ENCODE measurements at regions not wholly inside any gene's neighbourhood (a gene's known extent, or its start where the extent isn't known, plus 50 kb on each side); places are given as distances from the start of the nearest gene placed in this dataset.

DNA sequence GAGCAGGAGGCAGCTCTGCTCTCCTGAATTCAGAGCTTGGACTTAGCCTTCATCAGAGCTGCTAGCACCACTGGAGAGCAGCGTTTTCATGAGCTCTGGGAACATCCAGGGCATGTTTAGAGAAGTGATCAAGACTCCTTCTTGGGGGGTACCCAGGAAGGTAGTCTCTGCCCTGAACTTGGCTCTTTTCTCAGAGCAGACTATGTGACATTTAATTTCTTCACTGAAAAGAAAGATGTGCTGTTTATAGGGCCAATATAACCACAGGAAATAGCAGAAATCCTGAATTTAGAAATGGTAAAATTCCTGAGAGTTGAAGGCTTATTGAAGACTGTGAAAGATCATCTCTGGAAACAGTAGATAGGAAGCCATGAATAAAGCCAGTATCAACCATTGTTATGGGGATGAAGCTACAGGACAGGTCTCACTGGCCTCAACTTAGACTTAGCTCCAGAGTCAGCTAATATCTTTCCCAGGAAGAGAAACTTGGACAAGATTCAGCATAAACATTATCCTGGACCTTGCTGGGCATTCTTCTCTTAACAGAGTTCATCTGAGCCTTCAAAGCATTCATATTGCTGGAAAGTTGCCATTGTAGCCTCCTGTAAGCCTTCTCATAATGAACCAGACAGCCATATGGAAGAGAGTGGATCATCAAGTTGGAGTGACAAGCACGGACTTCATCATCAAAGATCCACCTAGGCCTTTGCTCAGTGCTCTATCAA is 386.6 kb upstream of the THBS1 start:
- no peak for DNase-seq

DNA sequence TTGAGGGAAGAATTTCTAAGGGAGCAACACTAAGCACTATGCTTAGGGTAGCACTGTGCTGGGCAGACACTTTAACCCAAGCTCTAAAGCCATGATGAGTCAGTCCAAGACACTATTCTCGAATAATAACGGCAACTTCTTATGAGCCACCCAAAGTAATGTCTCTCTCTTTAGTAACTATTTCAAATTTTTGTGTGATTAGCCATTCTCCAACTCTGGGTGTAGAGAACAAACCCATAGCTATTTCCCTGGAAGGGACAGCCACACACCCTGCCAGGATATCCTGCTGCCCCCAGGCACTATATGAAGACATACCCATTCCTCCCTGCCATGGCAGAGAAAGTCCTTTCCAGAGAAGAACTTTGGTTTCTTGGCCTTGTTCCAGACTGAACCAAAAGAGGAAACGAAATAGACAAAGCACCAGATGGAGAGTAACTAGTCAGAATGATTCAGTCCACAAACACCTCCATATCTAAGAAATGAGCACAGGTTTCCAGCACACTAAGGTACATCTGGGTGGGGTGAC is 384.9 kb upstream of the THBS1 start:
- DNase-seq: no peak

DNA sequence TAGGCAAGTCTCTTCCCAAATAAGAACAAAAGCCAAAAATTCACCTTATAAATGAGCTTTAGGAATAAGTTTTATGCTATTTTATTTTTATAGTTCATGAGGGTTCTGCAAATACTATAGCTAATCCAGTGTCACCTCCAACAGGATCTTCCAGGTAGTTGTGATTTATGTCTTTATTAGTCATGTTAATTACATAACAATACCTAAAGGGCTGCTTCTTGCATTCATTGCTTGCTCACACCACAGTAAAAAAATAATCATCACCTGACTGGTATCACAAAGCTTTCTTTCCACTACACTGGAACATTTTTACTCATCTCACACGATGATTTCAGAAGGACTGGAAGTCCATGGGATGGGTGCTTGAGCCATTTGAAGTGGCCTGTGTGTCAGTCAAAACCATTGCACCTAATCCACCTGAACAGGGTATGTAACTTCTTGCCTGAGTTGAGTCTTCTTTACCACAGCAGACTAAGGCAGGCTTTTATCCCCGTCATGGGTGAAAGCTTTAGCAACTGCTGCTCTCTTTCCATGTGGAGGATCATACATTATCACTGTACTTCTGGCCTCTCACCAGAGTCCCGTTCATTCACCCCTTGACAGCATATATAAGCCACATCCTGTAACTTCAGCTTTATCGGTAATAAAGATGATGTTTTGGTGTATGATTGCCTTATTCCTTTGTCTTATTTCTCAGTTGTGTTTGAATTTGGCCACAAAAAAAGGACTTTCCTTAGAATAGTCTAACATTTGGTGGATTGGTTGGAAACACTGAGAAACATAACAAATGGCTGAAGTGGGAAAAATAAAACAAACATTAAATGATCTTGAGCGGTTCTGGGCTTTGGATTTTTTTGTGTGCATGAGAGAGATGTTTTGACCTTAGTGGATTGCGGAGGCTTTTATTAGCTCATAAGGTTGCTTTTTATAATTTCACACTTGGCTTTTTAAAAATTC is 382.6 kb upstream of the THBS1 start:
- DNase-seq: no peak

DNA sequence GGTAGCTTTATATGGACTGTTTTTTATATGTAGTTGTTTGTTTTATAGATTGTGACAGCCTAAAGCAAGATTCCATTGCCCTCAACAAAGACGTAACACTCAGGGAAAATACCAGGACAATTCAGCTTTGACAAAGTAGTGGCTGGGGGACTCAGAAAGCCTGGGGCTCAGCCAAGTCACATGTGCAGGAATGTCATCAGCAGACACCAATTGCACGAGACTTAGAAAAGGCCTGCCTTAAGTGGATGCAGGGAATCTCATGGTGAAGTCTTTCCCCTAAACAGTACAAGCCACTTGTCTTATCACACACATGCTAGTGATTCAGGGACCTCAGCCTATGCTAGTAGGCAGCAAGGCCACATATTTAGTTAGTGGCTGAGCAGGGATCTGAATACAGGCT is 381.8 kb upstream of the THBS1 start:
- DNase-seq: no peak

DNA sequence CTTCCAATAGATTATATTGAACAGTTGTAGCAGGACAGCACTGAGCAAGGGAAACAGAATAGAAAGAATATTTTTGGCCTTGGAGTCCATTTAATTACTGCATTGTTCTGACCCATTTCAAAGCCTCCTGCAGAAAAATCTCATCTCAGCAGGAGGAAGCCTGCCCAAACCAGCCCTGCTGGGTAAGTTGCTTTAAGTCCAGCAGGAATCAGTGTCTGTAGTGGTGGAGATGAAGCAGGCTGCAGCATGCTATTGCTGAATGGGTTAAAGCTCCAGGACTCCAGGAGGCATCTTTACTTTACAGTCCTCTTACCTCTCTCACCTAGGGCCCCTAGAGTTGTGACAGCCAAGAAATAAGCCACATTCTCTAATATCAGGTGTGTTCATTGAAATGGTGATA is 380.3 kb upstream of the THBS1 start:
- no peak for DNase-seq

DNA sequence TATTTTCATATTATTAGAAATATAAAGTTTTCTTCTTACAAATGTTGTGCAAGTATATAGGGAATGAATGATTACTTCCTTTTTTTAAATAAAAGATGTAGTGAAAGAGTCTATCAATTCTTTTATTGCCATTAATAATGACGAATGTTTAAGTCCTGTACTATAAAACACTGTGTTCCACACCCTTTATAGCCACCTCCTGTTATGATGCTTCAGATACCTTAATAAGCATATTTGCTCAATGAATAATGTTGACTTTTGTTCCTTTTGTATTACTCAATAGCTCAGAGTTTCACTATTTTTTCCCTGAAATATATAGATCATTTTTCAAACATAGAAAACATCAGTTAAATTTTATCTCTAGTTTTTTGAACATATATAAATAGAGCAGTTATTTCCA is 378.2 kb upstream of the THBS1 start:
- DNase-seq: no peak

DNA sequence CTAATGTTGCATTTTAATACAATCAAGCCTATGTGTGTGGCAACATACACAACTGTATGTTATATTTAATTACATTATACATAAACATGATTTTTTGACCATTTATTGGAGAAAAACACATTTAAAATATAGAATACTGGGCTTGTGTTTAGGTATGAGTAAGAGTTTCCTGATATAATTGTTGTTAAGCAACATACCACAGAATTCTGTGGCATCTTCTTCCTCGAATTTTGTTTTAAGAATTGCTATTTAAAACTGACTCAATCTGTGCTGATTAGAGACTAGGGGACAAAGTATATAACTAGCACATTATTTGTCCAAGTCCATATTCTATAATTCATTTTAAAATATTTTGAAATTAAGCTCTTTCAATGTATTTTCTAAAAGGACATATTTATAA is 376.8 kb upstream of the THBS1 start:
- DNase-seq: no peak

DNA sequence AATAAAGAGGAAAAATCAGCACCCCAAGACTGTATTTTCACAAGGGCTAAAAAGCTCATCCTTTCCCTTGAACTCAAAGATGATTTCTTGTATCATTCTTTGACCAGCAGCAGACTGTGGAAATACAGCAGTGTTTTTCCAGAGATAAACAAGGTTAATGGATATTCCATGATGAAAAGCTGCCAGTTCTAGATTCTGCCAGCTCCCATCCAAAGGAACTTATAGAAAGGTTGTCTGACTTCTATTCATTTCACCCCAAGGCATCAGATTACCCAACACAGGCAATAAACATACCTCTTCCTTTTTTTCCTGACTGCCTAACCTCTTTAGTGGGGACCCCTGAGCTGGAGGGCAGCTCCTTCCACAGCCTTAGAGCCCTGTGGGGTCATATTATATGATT is 375.8 kb upstream of the THBS1 start:
- no peak for DNase-seq

DNA sequence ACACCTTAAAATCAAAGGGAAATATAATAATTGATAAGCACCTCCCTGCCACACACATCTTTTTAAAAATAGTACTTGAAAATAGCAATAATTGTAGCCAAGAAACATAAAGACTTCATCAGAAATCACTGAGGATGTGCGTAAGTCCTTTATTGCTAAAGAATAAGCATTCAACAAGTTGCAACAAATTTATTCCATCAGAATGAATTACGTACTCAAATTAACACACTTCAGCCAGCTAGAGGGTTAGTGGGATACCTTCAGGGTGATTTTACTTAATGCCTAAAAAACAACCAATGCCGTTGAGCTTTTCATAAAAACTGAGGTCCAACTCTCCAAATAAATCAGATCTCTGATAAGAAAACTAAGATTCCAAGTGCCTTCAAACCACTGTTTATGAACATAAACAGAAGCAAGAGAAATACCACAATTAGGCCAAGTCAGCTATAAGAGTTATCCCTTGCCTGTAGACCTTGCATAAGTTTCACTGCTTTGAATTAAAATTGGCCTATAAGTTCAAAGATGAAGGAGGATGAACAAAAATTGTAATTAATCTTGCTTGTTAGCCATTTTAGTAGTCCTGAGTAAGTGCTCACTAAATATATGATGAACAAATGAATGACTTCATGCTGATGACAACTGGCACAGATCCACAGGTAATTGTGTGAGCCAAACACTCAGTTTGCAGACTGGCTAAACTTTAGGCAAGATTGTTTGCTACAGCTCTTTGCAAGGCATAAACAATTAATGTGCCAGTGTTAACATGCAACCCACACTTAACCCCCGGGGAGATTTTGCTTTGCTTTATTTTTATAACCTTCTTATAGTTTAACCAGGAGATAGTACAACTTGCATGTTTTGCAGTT is 375.1 kb upstream of the THBS1 start:
- DNase-seq: no peak

DNA sequence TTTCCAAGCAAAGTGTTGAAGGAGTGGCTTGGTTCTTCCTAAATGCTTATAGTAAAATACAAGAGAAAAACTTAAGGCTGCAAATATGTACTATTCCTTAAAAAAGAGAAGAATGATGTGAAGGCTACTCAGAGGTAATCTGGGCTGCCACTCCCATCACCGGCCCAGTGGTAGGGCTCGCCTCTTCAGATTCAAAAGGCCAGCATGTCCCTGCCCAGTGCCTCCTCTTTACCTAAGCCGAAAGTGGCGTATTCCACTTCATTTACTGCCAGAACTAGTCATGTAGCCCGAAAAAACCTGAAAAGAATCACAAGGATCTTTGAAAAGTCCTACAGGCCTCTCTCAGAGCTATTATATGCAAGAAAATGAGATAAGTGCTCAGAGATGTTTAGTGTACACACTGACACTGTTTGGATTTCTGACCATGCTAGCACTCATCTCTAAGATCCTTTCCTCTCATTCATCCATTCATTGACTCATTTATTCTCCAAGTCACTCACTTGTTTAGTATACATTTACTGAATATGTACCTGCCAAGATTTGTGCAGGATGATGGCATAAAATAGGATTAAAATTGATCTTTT is 373.3 kb upstream of the THBS1 start:
- DNase-seq: no peak

DNA sequence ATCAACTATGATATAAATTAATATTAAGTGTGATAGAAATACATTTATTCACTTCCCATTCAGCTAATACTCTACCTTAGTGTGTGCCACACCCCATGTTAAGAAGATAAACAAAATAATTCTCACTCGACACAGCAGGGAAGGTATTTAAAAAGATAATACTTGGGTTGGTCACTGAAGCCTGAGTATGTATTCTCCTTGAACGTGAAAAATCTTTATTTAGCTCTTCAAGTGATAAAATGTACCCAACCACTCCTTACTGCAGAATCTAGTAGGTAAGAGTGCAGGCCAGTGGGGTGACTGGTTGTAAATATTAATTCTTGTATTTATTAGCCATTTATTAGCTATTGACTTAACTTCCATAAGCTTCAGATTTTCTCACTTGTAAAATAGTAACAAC is 372.7 kb upstream of the THBS1 start:
- DNase-seq: no peak

DNA sequence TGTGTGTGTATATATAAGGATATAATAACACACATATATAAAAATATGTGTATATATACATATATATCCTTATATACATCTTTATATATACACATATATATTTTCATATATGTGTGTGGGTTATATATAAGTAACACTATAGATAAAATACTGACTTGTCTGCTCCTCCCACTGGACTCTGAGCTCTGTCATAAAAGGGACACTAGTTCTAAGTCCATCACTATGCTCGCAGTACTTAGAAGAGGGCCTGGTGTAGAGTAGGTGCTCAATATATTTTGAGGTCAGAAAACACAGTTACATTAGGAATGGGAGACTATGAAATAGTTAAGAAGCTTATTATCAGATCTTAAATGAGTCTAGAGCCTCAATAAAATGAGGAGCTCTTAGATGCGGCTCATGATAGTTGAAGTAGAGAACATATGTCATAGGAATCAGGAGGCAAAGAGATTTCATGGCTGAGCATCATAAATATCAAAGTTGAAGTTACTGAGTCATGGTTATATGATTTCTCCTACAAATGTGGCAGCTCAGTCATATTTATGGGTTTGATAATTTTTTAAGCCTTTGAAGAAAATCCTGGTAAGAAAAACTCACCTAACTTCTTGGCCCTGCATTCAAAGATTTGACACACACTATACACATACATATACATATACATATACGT is 371.2 kb upstream of the THBS1 start:
- no peak for DNase-seq

DNA sequence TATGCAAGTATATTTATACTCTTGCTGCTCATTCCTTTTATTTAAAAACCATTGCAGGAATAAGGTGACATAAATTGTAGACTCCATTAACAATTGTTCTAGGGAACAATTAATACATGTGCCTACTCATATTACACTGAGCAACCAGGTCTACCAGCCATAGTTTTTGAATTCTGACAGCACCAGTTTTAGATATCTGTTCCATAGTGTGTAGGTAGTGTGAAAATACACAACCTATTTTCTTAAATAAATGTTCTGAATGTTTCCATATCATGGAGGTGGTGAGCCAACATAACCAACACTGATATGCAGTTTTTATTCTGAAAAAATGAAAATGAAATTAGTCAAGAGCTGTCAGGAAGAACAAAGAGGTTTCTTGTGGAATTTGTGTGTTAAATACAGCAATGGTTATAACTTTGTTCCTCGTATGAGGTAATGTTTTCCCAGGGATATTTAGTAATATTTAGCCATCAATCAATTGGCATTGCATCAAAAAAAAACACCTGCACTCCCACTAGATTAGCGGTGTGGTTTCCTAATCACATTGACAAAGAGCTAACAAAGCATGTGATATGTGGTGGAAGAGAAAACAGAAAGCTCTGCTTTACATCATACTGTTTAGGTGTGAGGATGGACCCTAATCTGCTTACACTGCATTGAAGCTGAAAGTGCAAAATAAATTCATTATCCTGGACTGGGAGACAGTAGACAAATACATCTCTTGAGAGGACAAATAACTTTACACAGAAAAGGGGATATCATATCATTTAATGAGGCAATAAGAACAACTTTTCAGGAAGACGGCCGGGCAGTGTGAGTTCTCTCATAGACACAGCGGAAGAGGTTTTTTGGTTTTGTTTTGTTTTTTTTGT is 369.5 kb upstream of the THBS1 start:
- no peak for DNase-seq

DNA sequence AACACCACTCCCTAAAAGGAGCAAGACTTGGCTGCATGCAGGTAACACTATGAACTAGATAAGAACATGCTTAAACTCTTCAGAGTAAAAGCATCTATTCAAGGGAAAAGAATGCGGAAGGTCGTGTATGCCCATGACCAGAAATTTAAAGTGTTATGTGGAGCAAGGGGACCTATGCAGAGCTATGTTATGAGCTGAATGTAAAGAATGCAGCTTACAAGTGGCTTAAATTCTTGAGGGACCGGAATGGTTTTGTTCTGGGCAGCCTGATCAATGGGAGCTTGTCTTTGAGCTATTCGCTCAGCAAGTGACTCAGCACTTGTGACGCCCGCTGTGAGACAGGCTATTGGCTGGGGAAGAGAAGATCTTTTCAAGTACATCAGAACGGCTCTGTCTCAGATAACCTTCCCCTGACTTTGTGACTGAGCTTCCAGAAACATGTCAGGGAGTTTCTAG is 367.5 kb upstream of the THBS1 start:
- no peak for DNase-seq

DNA sequence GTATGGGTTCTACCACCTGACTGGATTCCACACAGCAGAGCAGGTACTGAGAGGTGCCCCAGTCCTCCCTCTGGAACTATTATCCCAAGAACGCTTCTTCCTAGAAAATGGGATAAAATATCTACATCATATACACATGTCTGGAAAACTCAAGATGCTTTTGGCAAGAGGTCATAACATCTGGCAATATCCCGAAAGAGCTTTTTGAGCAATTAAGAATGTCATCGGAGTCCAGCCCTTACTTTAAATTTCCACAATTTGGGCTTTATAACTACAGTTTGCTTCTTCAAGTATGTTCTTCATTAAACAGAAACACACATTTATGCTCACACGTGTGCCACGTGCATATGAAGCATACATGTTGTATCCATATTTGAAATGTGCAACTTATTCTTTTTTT is 365.9 kb upstream of the THBS1 start:
- no peak for DNase-seq

DNA sequence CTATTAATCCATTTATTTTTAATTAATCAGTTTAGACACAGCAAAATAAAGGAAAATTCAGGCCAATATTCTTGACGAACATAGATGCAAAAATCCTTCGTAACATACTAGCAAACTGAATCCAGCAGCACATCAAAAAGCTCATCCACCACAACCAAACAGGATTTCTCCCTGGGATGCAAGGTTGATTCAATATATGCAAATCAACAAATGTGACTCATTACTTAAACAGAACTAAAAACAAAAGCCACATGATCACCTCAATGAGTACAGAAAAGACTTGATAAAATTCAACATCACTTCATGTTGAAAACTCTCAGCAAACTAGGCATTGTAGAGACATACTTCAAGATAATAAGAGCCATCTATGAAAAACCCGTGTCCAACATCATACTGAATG is 364.1 kb upstream of the THBS1 start:
- DNase-seq: no peak

DNA sequence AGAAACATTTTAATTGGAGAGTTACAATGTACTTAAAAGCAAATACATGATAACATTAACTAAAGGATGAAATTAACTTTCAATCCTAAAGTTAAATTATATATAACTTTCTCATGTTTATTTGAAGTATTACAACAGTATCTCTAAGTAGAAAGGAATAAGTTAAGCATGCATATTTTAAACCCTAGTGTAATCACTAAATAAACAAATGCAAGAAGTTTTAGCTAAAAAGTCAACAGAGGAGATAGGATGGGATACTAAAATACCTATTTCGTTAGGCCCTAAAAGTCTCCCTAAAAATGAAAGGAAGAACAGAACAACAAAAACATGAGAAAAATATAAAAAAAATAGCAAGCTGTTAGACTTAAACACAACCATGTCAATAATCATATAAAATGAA is 361.3 kb upstream of the THBS1 start:
- DNase-seq: no peak

DNA sequence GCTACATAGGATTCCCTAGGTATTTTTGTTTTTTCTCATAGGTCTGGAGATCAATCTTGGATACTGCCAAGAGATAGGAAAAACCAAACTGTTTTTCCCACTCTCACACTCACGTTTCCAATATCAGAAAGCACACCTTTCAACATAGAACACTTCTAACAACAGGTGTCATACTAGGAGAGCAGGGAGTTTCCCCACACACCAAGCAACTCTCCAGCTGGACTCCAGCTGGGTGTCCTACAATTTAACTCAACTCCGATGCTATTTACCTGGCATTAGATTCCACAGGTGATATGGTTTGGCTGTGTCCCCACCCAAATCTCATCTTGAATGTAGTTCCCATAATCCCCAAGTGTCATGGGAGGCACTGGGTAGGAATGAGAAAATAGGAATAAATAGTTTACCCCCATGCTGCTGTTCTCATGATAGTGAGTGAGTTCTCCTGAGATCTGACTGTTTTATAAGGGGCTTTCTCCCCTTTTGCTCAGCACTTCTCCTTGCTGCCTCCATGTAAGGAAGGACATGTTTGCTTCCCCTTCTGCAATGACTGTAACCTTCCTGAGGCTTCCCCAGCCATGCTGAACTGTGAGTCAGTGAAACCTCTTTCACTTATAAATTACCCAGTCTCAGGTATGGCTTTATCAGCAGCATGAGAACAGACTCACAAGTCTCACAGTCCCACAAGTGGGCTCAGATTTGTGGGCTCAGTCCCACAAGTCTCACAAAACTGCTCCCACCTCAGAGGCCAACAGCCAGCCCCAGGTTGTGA is 354.5 kb upstream of the THBS1 start:
- DNase-seq: no peak

DNA sequence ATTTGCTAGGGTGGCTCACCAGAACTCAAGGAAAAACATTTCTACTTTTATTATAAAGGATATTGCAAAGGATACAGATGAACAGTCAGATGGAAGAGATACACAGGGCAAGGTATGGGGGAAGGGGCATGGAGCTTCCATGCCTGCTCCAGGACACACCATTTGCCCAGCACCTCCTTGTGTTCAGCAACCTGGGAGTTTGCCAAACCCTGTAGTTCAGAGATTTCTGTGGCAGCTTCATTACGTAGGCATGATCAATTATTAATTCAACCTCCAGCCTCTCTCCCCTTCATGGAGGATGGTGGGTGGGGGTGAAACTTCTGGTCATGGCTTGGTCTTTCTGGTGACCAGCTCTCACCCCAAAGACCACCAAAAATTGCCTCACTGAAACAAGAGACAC is 353.9 kb upstream of the THBS1 start:
- no peak for DNase-seq

DNA sequence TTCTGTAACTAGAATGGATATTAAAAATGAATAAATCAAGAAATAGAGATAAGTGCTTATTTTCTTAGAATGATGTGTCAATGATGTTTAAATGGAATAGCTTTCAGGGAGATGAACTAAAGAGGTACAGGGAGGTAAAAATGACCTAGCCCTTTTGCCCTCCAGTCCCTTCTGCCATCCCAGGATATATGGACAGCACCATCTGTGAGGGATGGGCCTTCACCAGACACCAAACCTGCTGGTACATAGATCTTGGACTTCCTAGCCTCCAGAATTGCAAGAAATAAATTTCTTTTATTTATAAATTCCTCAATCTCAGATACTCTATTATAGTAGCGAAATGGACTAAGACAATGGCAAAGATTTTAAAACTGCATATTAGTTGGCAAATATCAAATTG is 352.0 kb upstream of the THBS1 start:
- no peak for DNase-seq

All from activated CD4-positive, alpha-beta T cell treated with anti-CD3 and anti-CD28 coated beads for 4 hours (primary cell).